IMR-90 (cell line): ENCODE measurements at regions not wholly inside any gene's neighbourhood (a gene's known extent, or its start where the extent isn't known, plus 50 kb on each side); places are given as distances from the start of the nearest gene placed in this dataset.

ENCODE experiments used
- ATAC-seq: fragments of 200-7000 bp; cut with Tn5 transposase; 2 replicates; pipeline ENCODE4 v1.9.1; 2020; ENCODE audit warnings: low read depth, mild to moderate bottlenecking, moderate library complexity
- BruUV-seq: library from RNA; stranded (reverse); fragments of 400-500 nt; replicated peaks from 2 replicates; lab custom pipeline; 2021; lab: Mats Ljungman, UMichigan
- CTCF ChIA-PET: fragments of 300-600 bp; formaldehyde crosslinking; extraction: SDS; loops from one replicate; lab custom pipeline; 2021; ENCODE audit warnings: antibody characterized with exemption; lab: Yijun Ruan, JAX
- POLR2A ChIA-PET: fragments of 300-600 bp; sonication (Branson Sonifier 250); formaldehyde crosslinking; loops from one replicate; lab custom pipeline; 2022; ENCODE audit warnings: antibody characterized with exemption; ENCODE audit not compliant: unreplicated experiment; lab: Charles Lee
- DNase-seq: peaks from one replicate; pipeline ENCODE4 v3.0.0; 2013
- H2AFZ ChIP-seq: replicated peaks from 2 replicates; pipeline ENCODE3; 2013; ENCODE audit warnings: low read length, mild to moderate bottlenecking; ENCODE audit not compliant: poor library complexity
- H2AK5ac ChIP-seq: 2 replicates; pipeline ENCODE4 v1.6.1; 2013; ENCODE audit warnings: low read depth, low read length, inconsistent platforms
- H2AK9ac ChIP-seq: replicated peaks from 2 replicates; pipeline ENCODE3; 2013; ENCODE audit warnings: mild to moderate bottlenecking, low read depth, low read length, moderate library complexity; ENCODE audit not compliant: poor library complexity
- H2BK120ac ChIP-seq: 2 replicates; pipeline ENCODE4 v1.6.1; 2013; ENCODE audit warnings: low read depth, low read length, inconsistent platforms
- H2BK15ac ChIP-seq: 3 replicates; pipeline ENCODE4 v1.6.1; 2013; ENCODE audit warnings: low read depth, low read length, inconsistent platforms
- H2BK20ac ChIP-seq: 2 replicates; pipeline ENCODE4 v1.6.1; 2013; ENCODE audit warnings: low read depth, mild to moderate bottlenecking, inconsistent platforms, low read length, moderate library complexity
- H2BK5ac ChIP-seq: 2 replicates; pipeline ENCODE4 v1.6.1; 2013; ENCODE audit warnings: mild to moderate bottlenecking, low read depth, low read length, inconsistent platforms; ENCODE audit not compliant: poor library complexity, severe bottlenecking
- H3K14ac ChIP-seq: replicated peaks from 2 replicates; pipeline ENCODE4 v1.6.1; 2013; ENCODE audit warnings: low read depth, low read length, inconsistent platforms
- H3K18ac ChIP-seq: 2 replicates; pipeline ENCODE4 v1.6.1; 2013; ENCODE audit warnings: low read depth, low read length, control low read depth
- H3K23ac ChIP-seq: 2 replicates; pipeline ENCODE4 v1.6.1; 2013; ENCODE audit warnings: low read depth, low read length, inconsistent platforms
- H3K27ac ChIP-seq: 2 replicates; pipeline ENCODE4 v1.5.1; 2013; ENCODE audit warnings: mild to moderate bottlenecking, control low read depth, low read length; ENCODE audit not compliant: insufficient read depth
- H3K27me3 ChIP-seq: 2 replicates; pipeline ENCODE4 v1.6.1; 2013; ENCODE audit warnings: low read length; ENCODE audit not compliant: control insufficient read depth, insufficient read depth
- H3K36me3 ChIP-seq: 2 replicates; pipeline ENCODE4 v1.6.1; 2013; ENCODE audit warnings: low read length, mixed read lengths; ENCODE audit not compliant: control insufficient read depth, insufficient read depth
- H3K4ac ChIP-seq: 2 replicates; pipeline ENCODE4 v1.6.1; 2013; ENCODE audit warnings: low read depth, low read length, inconsistent platforms
- H3K4me1 ChIP-seq: 2 replicates; pipeline ENCODE4 v1.6.1; 2013; ENCODE audit warnings: low read length, mixed read lengths; ENCODE audit not compliant: control insufficient read depth, insufficient read depth
- H3K4me2 ChIP-seq: 2 replicates; pipeline ENCODE4 v1.6.1; 2013; ENCODE audit warnings: low read depth, mild to moderate bottlenecking, control low read depth, low read length, moderate library complexity
- H3K4me3 ChIP-seq: 2 replicates; pipeline ENCODE4 v1.5.1; 2013; ENCODE audit warnings: low read depth, mild to moderate bottlenecking, control low read depth, low read length, moderate library complexity; ENCODE audit not compliant: insufficient read depth
- H3K56ac ChIP-seq: 2 replicates; pipeline ENCODE4 v1.6.1; 2013; ENCODE audit warnings: low read length, inconsistent platforms; ENCODE audit not compliant: insufficient read depth; ENCODE audit errors: extremely low read depth
- H3K79me1 ChIP-seq, 2 experiments: 2 replicates each; pipeline ENCODE4 v1.6.1; 2013; ENCODE audit warnings: low read length in 2 of 2, inconsistent platforms in 1 of 2, low read depth in 1 of 2
- H3K9ac ChIP-seq: 2 replicates; pipeline ENCODE4 v1.6.1; 2013; ENCODE audit warnings: low read depth, low read length, control low read depth
- H3K9me1 ChIP-seq: 2 replicates; pipeline ENCODE4 v1.6.1; 2013; ENCODE audit warnings: low read length, inconsistent platforms; ENCODE audit not compliant: insufficient read depth
- H3K9me3 ChIP-seq: 2 replicates; pipeline ENCODE4 v1.6.1; 2013; ENCODE audit warnings: low read length; ENCODE audit not compliant: control insufficient read depth, insufficient read depth
- H4K20me1 ChIP-seq: 2 replicates; pipeline ENCODE4 v1.6.1; 2013; ENCODE audit warnings: low read length, inconsistent platforms; ENCODE audit not compliant: insufficient read depth
- H4K5ac ChIP-seq: 2 replicates; pipeline ENCODE4 v1.6.1; 2013; ENCODE audit warnings: mild to moderate bottlenecking, low read depth, low read length, control low read depth
- H4K8ac ChIP-seq, 2 experiments: 2 replicates each; pipeline ENCODE4 v1.6.1; 2013; ENCODE audit warnings: low read depth in 2 of 2, low read length in 2 of 2, control low read depth in 1 of 2, inconsistent platforms in 1 of 2
- H4K91ac ChIP-seq: 2 replicates; pipeline ENCODE4 v1.6.1; 2013; ENCODE audit warnings: low read depth, low read length, inconsistent platforms; ENCODE audit not compliant: insufficient read depth
- NFE2L2 ChIP-seq: fragments of 150-350 bp; IDR thresholded peaks from 2 replicates; pipeline ENCODE4 v1.6.1; 2016; ENCODE audit warnings: low read depth, mild to moderate bottlenecking, low read length
- RFX5 ChIP-seq: IDR thresholded peaks from 2 replicates; pipeline ENCODE4 v1.8.0; 2012; ENCODE audit warnings: low read depth, mild to moderate bottlenecking, low read length, moderate library complexity
- dilution Hi-C: fragments of 300-500 bp; cut with HindIII; formaldehyde crosslinking; loops from one replicate; pipeline ENCODE4 v1.14.3; 2018; ENCODE audit warnings: low sequenced_read_pairs; ENCODE audit not compliant: unreplicated experiment
- in situ Hi-C: fragments of 300-500 bp; cut with MboI; formaldehyde crosslinking; loops from 3 replicates; pipeline ENCODE4 v1.14.3; 2019; ENCODE audit warnings: low sequenced_read_pairs, inconsistent platforms, mixed read lengths
- intact Hi-C: fragments of 100-400 bp; cut with micrococcal nuclease; formaldehyde crosslinking; loops from 2 replicates; pipeline ENCODE4 v1.10.0; 2022
- TF ChIP-seq, protein P1 (sequence below): fragments of 150-350 bp; IDR thresholded peaks from 2 replicates; pipeline ENCODE4 v1.6.1; 2016; ENCODE audit warnings: low read depth, mild to moderate bottlenecking, low read length, moderate library complexity, borderline replicate concordance

- CTCF ChIA-PET = no interaction called here
- no peak overlapping the region for H2BK20ac ChIP-seq
Observed at GRCh38 chr5:87686018-87686417, 273.3 kb upstream of the CCNH start.

More at GRCh38 chr5:87686018-87686417, 273.3 kb upstream of the CCNH start:
- H3K79me1 ChIP-seq = no peaks in the 10 kb centered on the region
- DNase-seq (no peak), ATAC-seq (no peak)
- no peak overlapping the region for H2AK5ac ChIP-seq
- H3K4me3 ChIP-seq = no peak overlapping the region
- H3K14ac ChIP-seq = no peak overlapping the region
- H4K20me1 ChIP-seq = no peaks in the 10 kb centered on the region
- no TSS peak for BruUV-seq
- no peak overlapping the region for H3K18ac ChIP-seq
- no peak overlapping the region for H3K9ac ChIP-seq
- no peak overlapping the region for H2BK120ac ChIP-seq
- intact Hi-C loops (no loop called here), in situ Hi-C loops (no loop called here), dilution Hi-C loops (no loop called here)
- no peak overlapping the region for H2BK15ac ChIP-seq
- H4K5ac ChIP-seq = no peak overlapping the region
- H3K4me2 ChIP-seq = no peak overlapping the region
- H3K36me3 ChIP-seq = no peaks in the 10 kb centered on the region
- H2BK5ac ChIP-seq = no peak overlapping the region
- POLR2A ChIA-PET = no interaction called here
- H3K27me3 ChIP-seq = no peaks in the 10 kb centered on the region
- H2AFZ ChIP-seq = no peak overlapping the region
- H3K4ac ChIP-seq = no peak overlapping the region
- no peak overlapping the region for H4K8ac ChIP-seq
- H2AK9ac ChIP-seq = no peak overlapping the region
- no peaks in the 10 kb centered on the region for H3K4me1 ChIP-seq
- H4K91ac ChIP-seq = no peak overlapping the region
- H3K56ac ChIP-seq = no peak overlapping the region
- H3K27ac ChIP-seq = no peak overlapping the region
- H3K9me1 ChIP-seq = no peaks in the 10 kb centered on the region
- TF ChIP-seq RFX5 (no peak), NFE2L2 (no peak)
- TF ChIP-seq, protein P1, sequence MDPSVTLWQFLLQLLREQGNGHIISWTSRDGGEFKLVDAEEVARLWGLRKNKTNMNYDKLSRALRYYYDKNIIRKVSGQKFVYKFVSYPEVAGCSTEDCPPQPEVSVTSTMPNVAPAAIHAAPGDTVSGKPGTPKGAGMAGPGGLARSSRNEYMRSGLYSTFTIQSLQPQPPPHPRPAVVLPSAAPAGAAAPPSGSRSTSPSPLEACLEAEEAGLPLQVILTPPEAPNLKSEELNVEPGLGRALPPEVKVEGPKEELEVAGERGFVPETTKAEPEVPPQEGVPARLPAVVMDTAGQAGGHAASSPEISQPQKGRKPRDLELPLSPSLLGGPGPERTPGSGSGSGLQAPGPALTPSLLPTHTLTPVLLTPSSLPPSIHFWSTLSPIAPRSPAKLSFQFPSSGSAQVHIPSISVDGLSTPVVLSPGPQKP = no peak
- no peaks in the 10 kb centered on the region for H3K9me3 ChIP-seq
- no peak overlapping the region for H3K23ac ChIP-seq
